OCI-LY7 (cell line): ENCODE measurements at regions not wholly inside any gene's neighbourhood (a gene's known extent, or its start where the extent isn't known, plus 50 kb on each side); places are given as distances from the start of the nearest gene placed in this dataset.

Source experiments
- CTCF ChIP-seq: fragments of 200-600 bp; sonication (generic); conservative IDR thresholded peaks from 2 replicates; pipeline ENCODE4 v1.5.1; 2014; ENCODE audit warnings: mild to moderate bottlenecking, antibody characterized with exemption, low read length, moderate library complexity, mixed read lengths
- EZH2phosphoT487 ChIP-seq: fragments of 200-600 bp; sonication (generic); IDR thresholded peaks from 2 replicates; pipeline ENCODE4 v1.6.1; 2018; ENCODE audit warnings: low read depth, borderline replicate concordance, mild to moderate bottlenecking, mixed run types, antibody characterized with exemption, low read length, moderate library complexity, mixed read lengths

- TF ChIP-seq CTCF (no peak), EZH2phosphoT487 (no peak)
Measured at GRCh38 chr10:37619336-37619735, 238.1 kb downstream of the ZNF248 start.
